Right cardiac atrium (tissue), 5 donors: ENCODE measurements at regions not wholly inside any gene's neighbourhood (a gene's known extent, or its start where the extent isn't known, plus 50 kb on each side); places are given as distances from the start of the nearest gene placed in this dataset.

ENCODE experiments used
- ATAC-seq, 2 donors: fragments of 200-7000 bp; cut with Tn5 transposase; one replicate each; pipeline versions ENCODE4 v1.8.0 to v1.9.1; 2020; ENCODE audit warnings: moderate library complexity in 2 of 2, mild to moderate bottlenecking in 1 of 2
- DNase-seq, 3 donors: peaks; one replicate each; pipeline ENCODE4 v3.0.0-alpha.2; 2020
- H3K27ac ChIP-seq: one replicate; pipeline ENCODE4 v1.5.1; 2013; ENCODE audit warnings: mild to moderate bottlenecking, low read length, control low read depth, moderate library complexity
- H3K27me3 ChIP-seq: one replicate; pipeline ENCODE4 v1.6.1; 2013; ENCODE audit not compliant: control insufficient read depth, insufficient read depth
- H3K4me1 ChIP-seq: one replicate; pipeline ENCODE4 v1.6.1; 2013; ENCODE audit warnings: low read length; ENCODE audit not compliant: control insufficient read depth, insufficient read depth
- H3K4me3 ChIP-seq: one replicate; pipeline ENCODE4 v1.5.1; 2013; ENCODE audit warnings: low read length, control low read depth
- H3K9me3 ChIP-seq: one replicate; pipeline ENCODE4 v1.6.1; 2013; ENCODE audit warnings: low read length; ENCODE audit not compliant: control insufficient read depth
- WGBS: extraction: QIAGEN DNeasy Blood & Tissue Kit; methylation state at CpG from one replicate; pipeline ENCODE4 v1.1.7; 2013; 5-methylcytosine and 5-hydroxymethylcytosine counted together
- intact Hi-C, 4 donors: fragments of 100-400 bp; cut with DNase I; formaldehyde crosslinking; loops; one replicate each; pipeline versions ENCODE4 v1.11.0 to v1.14.0; 2022 to 2023
- donor health status: healthy with polysubstance abuse.
- donor health status: DM: no; HTN: yes; CAD: no.
- donor health status: DM: no; HTN: no; CAD: no.
- donor health status: DM: no; HTN: yes; CAD: no; lungs with severe emphysema.
- donor health status: DM: yes; HTN: yes; CAD: no.

DNA sequence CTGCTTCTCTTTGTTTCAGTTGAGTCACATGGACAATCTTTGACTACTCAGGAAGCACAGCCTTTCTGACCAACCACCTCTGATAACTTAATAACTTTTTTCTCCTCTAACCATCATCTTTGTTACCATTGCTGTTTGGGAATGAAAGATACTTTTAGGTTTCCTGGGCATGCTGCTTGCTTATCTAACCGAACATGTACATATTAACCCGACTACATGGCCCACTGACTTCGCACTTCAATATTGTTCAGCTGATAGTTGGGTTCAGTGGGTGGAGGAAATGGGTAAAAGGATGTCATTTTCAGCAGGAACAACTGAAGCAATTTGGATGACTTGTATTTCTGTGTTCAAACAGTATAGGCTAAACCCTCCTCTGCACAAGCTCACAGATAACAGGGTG is 214.3 kb downstream of the SQOR start:
- WGBS = 94% methylated on average over 3 of the region's 3 CpGs
- DNase-seq (no peak), ATAC-seq (no peak)
- Histone ChIP-seq H3K27ac (no peak overlapping the region), H3K4me3 (no peak overlapping the region), H3K4me1 (no peaks in the 10 kb centered on the region), H3K27me3 (no peaks in the 10 kb centered on the region), H3K9me3 (no peaks in the 10 kb centered on the region)
- intact Hi-C loops = no loop called here

DNA sequence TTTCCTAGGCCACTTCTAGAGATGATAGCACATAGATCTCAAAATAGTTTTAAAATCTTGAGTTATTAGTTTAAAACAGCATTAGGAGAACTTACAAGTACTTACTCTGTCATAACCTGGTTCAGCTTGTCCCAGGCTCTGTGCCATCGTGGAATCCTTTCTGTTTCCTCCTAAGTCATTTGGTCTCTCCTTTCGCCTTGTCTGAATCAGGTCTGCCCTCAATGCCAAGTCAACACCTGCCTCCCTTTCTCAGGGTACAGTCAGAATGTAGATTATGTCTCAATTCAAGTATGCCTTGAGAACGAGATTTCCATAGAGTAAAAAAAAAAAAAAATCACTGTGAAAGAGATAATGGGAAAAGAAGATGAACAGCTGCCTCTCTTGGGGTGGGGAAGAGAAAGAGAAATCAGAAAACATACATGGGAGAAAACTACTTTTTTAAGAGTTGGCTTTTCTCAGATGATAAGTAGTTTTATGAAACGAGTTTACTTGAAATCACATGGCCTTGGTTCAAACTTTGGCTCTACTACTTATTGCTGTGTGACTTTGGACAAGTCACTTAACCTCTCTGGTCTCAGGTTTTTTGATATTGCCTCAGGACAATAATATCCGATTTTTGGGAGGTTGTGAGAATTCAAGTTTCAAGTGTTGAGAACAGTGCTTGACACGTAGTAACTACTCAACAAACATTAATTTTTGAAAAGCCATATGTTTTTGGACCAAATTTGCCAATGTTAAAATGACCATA is 219.8 kb downstream of the SQOR start:
- DNase-seq (no peak), ATAC-seq (no peak)
- H3K27me3 ChIP-seq = no peaks in the 10 kb centered on the region
- H3K27ac ChIP-seq = no peak overlapping the region
- no peaks in the 10 kb centered on the region for H3K9me3 ChIP-seq
- 81% methylated on average over 6 of the region's 6 CpGs for WGBS
- no peaks in the 10 kb centered on the region for H3K4me1 ChIP-seq
- H3K4me3 ChIP-seq = no peak overlapping the region
- intact Hi-C loops = no loop called here

DNA sequence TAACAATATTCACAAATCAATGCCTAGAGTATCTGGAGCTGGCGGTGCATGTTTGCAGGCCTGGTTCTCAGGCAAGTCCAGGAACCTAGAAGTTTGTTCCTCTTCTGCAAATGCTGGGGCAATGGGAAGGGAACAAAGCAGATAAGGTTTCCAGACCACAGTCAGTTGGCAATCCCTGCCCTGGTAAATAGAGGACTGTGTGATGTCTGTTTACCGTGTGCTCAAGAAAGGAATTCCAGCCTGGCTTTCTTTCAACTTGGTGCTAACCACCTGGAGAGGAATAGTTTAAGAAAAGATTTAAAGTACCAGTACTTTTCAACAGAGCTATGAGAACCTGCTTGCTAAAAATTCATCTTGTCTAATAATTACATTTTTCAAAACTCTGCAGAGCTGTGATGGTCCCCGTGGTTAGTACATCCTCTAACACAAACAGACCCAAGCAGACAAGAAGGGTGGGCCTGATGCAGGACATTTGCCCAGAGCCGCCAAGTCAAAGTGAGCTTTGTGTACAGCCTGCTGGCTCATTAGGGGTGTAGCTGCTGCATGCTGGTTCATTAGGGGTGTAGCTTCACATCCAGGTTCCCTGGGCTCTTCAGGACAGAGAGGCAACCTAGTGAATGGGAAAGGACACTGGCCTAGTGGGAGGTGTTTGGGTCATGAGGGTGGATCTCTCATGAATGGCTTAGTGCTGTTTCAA is 220.5 kb downstream of the SQOR start:
- ATAC-seq = no peak
- intact Hi-C loops = no loop called here
- no peaks in the 10 kb centered on the region for H3K4me1 ChIP-seq
- no peak overlapping the region for H3K4me3 ChIP-seq
- DNase-seq = no peak
- H3K27ac ChIP-seq = no peak overlapping the region
- H3K27me3 ChIP-seq = no peaks in the 10 kb centered on the region
- WGBS = 58% methylated on average over 4 of the region's 4 CpGs
- no peaks in the 10 kb centered on the region for H3K9me3 ChIP-seq

DNA sequence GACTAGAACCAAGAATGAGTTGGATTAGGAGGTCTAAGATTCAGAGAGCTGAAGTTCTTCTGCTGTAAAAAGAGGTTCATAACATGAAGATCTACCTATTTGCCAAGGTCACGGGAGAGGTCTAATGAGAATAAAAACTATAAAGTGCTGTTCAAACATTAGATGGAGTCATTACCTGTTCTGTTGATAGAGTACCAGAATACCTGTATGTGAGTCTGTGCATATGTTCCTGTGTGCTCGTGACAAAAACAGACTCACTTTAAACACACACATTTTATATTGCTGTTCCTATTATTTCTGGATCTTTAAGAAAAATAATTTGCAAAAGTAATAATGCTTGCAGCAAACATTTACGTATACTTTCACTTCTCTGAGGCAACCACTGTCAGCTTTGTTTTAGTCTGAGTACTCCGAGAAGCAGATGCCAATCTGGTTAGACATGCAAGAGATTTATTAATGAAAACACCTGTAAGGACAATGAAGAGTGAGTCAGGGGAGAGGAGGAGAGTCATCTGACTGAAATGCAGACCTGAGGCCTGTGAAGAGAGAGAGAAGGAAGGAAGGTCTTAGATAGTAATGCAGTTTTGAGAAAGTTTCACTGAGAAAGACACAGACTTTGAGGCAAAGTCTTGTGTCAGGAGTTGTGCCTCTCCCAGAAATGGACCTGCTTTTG is 221.2 kb downstream of the SQOR start:
- ATAC-seq (no peak), DNase-seq (no peak)
- Histone ChIP-seq H3K9me3 (no peaks in the 10 kb centered on the region), H3K4me1 (no peaks in the 10 kb centered on the region), H3K27ac (no peak overlapping the region), H3K4me3 (no peak overlapping the region), H3K27me3 (no peaks in the 10 kb centered on the region)
- WGBS = 88% methylated on average over 4 of the region's 4 CpGs
- intact Hi-C loops = no loop called here

DNA sequence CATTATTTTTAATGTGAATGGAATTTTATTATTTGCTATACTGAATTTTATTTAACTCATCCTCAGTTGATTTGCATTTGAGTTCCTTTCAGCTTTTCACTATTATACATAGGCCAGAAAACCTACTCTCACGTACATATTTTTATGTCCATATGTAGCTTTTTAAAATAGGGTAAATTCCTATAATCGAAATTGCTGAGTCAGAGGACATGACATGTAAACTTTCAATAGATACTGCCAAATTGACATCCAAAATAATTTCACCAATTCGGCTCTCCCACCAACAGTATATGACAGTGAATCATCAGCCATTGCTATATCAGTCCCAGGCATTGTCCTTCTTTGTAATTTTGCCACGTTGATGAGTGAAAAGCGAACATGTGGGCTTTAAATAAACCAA is 222.5 kb downstream of the SQOR start:
- ATAC-seq (no peak), DNase-seq (no peak)
- WGBS = 85% methylated on average over 5 of the region's 5 CpGs
- H3K4me3 ChIP-seq = no peak overlapping the region
- H3K27me3 ChIP-seq = no peaks in the 10 kb centered on the region
- H3K9me3 ChIP-seq = no peaks in the 10 kb centered on the region
- no peak overlapping the region for H3K27ac ChIP-seq
- intact Hi-C loops = no loop called here
- H3K4me1 ChIP-seq = no peaks in the 10 kb centered on the region

DNA sequence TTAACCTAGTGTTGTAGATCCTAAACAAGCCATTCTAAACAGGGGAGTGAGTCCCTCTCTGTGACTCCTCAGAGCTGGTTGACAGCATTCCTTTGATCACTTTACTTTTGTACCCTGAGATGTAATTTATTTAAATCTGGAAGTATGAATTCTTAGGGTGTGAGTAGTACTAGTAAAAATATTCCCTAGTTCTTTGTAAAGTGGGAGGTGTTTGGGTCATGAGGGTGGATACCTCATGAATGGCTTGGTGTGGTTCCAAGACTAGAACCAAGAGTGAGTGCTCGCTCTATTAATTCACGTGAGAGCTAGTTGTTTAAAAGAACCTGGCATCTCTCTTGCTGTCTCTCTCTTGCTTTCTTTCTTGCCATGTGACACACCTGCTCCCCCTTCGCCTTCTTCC is 223.7 kb downstream of the SQOR start:
- Histone ChIP-seq H3K27ac (no peak overlapping the region), H3K4me1 (no peaks in the 10 kb centered on the region), H3K9me3 (no peaks in the 10 kb centered on the region), H3K27me3 (no peaks in the 10 kb centered on the region), H3K4me3 (no peak overlapping the region)
- 77% methylated on average over 3 of the region's 3 CpGs for WGBS
- intact Hi-C loops = no loop called here
- no peak for ATAC-seq
- no peak for DNase-seq

DNA sequence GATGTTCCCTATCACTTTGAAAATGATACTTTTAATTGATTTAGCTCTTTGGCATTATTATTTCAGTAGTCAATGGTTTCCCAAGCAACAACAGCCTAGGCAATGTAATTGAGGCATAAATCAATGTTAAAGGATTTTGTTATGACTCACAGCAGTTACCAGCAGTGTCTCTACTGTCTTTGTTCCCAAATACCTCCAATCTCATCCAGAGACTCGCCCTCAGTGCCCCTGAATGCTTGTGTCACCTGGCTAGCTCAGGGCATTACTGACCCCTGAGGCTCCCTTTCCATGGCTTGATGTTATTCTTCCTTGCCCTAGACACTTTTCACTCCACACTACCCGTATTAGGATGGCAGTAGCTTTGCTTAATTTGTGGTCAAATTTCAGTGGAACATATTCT is 227.2 kb downstream of the SQOR start:
- Histone ChIP-seq H3K27me3 (no peaks in the 10 kb centered on the region), H3K4me3 (no peak overlapping the region), H3K27ac (no peak overlapping the region), H3K9me3 (no peaks in the 10 kb centered on the region), H3K4me1 (no peaks in the 10 kb centered on the region)
- WGBS = 62% methylated on average over 2 of the region's 2 CpGs
- DNase-seq = no peak
- ATAC-seq = no peak
- intact Hi-C loops = no loop called here

DNA sequence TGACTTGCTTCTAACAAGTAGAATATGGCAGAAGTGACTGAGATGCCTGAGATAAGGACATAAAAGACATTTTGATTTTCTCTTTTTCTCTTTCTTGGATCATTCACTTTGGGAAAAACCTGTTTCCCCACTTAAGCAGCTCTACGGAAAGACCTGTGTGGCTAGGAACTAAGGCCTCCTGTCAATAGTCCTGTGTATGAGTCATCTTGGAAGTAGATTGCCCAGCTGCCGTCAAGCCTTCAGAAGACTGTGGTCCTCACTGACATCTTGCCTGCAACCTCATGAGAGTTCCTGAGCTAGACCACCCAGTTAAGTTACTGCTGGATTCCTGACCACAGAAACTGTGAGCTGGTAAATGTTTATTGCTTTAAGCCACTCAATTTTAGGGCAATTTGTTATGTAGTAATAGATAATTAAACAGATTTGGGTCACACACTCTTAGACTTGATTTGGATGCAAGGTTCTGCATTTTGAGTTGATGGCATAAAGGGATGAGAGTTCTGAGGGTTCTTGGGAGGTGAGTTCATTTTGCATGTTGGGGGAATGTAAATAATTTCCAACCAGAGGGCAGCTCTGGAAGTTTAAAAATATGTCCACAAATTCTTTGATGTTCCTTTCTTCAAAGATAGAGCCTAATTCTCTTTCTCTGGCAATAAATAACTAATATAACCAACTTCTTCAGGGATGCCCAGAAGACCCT is 229.2 kb downstream of the SQOR start:
- intact Hi-C loops = no loop called here
- no peaks in the 10 kb centered on the region for H3K9me3 ChIP-seq
- H3K4me1 ChIP-seq = no peaks in the 10 kb centered on the region
- no peaks in the 10 kb centered on the region for H3K27me3 ChIP-seq
- no peak overlapping the region for H3K27ac ChIP-seq
- H3K4me3 ChIP-seq = no peak overlapping the region
- DNase-seq (no peak), ATAC-seq (no peak)
- 88% methylated on average over 2 of the region's 2 CpGs for WGBS

DNA sequence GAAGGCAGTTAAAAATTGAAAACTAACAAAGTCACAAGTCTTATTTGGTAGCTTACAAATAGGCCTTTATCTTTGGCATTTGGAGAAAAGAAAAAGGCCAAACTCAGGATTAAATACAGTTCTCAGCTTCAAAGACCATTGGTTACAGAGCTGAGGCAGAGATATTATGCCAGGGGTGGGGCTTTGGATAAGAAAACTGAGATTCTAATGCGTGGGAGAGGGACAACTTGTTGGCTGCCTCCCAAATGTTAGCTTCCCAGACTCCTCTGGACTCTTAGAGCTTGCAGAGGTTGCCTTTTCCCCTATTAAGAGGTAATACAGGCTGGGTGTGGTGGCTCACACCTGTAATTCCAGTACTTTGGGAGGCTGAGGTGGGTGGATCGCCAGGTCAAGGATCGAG is 231.8 kb downstream of the SQOR start:
- Histone ChIP-seq H3K27ac (no peak overlapping the region), H3K4me3 (no peak overlapping the region), H3K4me1 (no peaks in the 10 kb centered on the region), H3K27me3 (no peaks in the 10 kb centered on the region), H3K9me3 (no peaks in the 10 kb centered on the region)
- no peak for DNase-seq
- WGBS = 67% methylated on average over 3 of the region's 3 CpGs
- intact Hi-C loops = no loop called here
- no peak for ATAC-seq

DNA sequence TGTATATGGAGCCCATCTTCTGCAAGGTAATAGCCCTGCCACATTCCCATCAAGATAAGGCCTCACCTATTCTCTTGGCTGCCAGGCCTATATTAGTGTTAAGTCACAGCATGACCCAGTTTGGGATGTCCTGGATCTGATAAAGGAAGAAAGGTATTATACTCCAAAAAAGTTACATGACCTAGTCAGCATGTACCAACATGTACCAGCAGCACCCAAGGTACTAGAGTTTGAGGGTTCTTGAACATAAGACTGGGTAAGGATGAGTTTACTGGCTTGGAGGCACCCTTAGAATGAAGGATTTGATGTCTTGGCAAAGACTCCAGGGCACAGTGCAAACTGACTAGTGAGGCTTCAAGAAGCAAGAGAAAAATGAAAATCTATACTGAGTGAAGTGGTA is 232.5 kb downstream of the SQOR start:
- Histone ChIP-seq H3K27me3 (no peaks in the 10 kb centered on the region), H3K4me1 (no peaks in the 10 kb centered on the region), H3K27ac (no peak overlapping the region), H3K9me3 (no peaks in the 10 kb centered on the region), H3K4me3 (no peak overlapping the region)
- DNase-seq (no peak), ATAC-seq (no peak)
- intact Hi-C loops = no loop called here

DNA sequence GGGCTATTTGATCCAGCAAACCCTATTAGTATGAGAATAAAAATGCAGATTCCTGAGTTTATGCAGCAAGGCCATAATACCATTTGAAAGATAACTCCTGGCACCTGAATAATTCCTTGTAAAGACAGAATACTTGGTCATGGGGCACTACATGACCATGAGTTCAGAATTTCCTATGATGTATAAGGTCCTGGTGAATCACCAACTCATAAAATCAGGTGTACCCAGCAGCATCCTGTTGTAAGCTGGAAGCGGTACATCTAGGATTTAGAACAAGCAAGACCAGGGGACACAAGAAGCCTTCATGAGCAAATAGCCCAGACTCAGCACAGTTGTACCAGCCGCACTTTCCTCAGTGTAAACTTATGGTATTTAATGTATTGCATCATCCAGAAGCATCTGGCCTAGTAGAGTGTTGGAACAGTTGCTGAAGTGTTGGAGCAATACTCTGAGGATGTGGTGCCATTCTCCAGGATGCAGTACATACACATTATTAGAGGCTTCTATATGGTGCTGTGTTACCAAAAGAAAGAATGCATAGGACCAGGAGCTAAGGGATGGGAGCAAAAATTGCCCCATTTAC is 233.4 kb downstream of the SQOR start:
- H3K4me1 ChIP-seq = no peaks in the 10 kb centered on the region
- H3K4me3 ChIP-seq = no peak overlapping the region
- no peak for ATAC-seq
- H3K27ac ChIP-seq = no peak overlapping the region
- 96% methylated on average over 2 of the region's 2 CpGs for WGBS
- no peaks in the 10 kb centered on the region for H3K9me3 ChIP-seq
- no peaks in the 10 kb centered on the region for H3K27me3 ChIP-seq
- no peak for DNase-seq
- intact Hi-C loops = no loop called here
